ENCODE measurements at regions not wholly inside any gene's neighbourhood (a gene's known extent, or its start where the extent isn't known, plus 50 kb on each side); places are given as distances from the start of the nearest gene placed in this dataset.
A peak's percentile ranks its signal among the peaks of the same experiment; 100 is the strongest.

DNA sequence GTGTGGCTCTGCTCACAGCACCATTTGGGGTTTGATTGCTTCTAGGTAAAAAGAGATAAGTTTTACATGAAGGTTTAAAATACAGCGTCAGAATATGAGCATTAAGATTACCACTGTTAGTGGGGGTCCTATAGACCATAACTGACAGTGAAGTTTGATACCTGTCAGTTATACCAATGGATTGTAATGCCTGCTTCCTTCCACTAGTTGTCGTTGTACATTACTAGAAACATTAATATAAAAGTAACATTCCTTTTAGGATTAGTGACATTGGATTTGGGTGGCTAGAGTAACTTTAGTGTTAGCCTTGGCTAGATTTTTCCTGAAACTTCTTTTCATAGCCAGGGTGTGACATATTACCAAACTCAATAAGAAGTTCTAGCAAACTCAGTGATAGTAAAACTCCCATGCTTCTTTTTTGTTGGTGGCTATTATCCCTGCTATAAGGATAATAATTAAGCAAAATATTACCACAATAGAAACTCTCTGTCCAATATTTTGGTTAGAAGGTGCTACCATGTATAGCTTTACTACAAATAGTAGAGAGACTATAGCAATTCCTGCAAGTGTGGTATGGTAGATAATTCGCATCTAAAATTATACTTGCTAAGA lies 57.1 kb downstream of the FAM181B start:
- TF ChIP-seq CTCF (IDR thresholded peaks at IDR 0.05) (peak in 11 of 12 donors; percentile 16 to 51 (median 34)), POLR2A (IDR thresholded peaks at IDR 0.05) (no peak)

DNA sequence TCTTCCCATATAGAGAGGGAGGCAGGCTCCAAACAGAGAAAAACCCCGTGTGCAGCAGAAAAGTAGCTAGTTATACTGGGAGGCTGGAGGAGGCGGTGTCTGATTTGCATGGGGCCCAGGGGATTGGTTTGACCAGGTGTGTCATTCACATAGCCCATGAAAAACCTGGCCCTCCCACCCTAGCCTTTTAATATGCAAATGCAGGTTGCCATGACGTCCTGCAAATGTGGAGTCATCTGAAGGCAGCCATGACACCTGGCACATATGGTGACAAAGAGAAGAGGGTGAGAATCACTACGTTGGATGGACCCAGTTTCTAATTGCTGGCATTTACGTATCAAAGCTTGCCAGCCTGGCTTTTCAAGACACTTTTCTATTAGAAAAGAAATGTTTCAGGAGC lies 57.8 kb downstream of the FAM181B start:
- DNase-seq (no peak), ATAC-seq (no peak)
- Histone ChIP-seq H3K4me1 (no peaks in the 10 kb centered on the region), H3K4me3 (no peak overlapping the region), H3K27me3 (peaks cover 0 to 8% (median 0%) of the 10 kb centered on the region in 9 donors), H3K27ac (no peak overlapping the region), H3K36me3 (no peaks in the 10 kb centered on the region), H3K9me3 (no peaks in the 10 kb centered on the region)
- intact Hi-C loops (cut with DNase I) = no loop called here
- 68 to 77% (median 72%) methylated on average over 5 of the region's 5 CpGs for WGBS, 4 donors
- TF ChIP-seq CTCF (IDR thresholded peaks at IDR 0.05) = no peak
- no peak for TF ChIP-seq POLR2A (IDR thresholded peaks at IDR 0.05)

More for the DNA sequence above, 57.1 kb downstream of the FAM181B start:
- intact Hi-C loops (cut with DNase I) = no loop called here
- DNase-seq = no peak
- Histone ChIP-seq H3K4me1 (no peaks in the 10 kb centered on the region), H3K36me3 (no peaks in the 10 kb centered on the region), H3K9me3 (peaks cover 0 to under 1% (median 0%) of the 10 kb centered on the region in 12 donors), H3K27ac (no peak overlapping the region), H3K4me3 (no peak overlapping the region), H3K27me3 (peaks cover 0 to 5% (median 0%) of the 10 kb centered on the region in 9 donors)
- WGBS, 4 donors = 45 to 68% (median 62%) methylated on average over 3 of the region's 3 CpGs
- no peak for ATAC-seq

GRCh38 chr11:82673631-82674030 lies 60.0 kb downstream of the FAM181B start:
- Histone ChIP-seq H3K36me3 (no peaks in the 10 kb centered on the region), H3K27me3 (peaks cover 0 to 8% (median 0%) of the 10 kb centered on the region in 9 donors), H3K4me1 (no peaks in the 10 kb centered on the region), H3K27ac (no peak overlapping the region), H3K9me3 (peaks cover 0 to 10% (median 0%) of the 10 kb centered on the region in 12 donors), H3K4me3 (no peak overlapping the region)
- no peak for ATAC-seq
- WGBS, 4 donors = 59 to 74% (median 69%) methylated on average over 3 of the region's 3 CpGs
- no peak for DNase-seq
- intact Hi-C loops (cut with DNase I) = no loop called here
- TF ChIP-seq CTCF (IDR thresholded peaks at IDR 0.05) (no peak), POLR2A (IDR thresholded peaks at IDR 0.05) (no peak)

DNA sequence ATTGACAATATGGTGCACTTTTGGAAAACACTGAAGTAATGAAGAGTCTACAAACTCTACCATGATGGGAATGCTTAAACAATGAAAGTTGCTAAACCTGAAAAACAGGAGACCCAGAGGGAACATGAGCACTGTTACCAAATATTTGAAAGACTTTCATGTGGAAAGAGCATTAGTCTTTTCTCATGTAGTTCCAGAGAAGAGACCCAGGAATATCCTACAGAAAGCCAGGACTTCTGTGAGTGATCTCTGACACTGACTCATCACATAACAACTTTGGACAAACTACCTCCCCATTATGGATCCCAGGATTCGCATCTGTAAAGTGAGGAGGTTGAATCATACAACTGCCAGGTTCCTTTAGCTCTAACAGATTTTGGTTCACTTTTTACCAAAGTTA lies 62.2 kb downstream of the FAM181B start:
- H3K36me3 ChIP-seq = no peaks in the 10 kb centered on the region
- H3K4me1 ChIP-seq = no peaks in the 10 kb centered on the region
- 69 to 87% (median 82%) methylated on average over 1 of the region's 1 CpG for WGBS, 4 donors
- TF ChIP-seq POLR2A (IDR thresholded peaks at IDR 0.05) (no peak), CTCF (IDR thresholded peaks at IDR 0.05) (no peak)
- ATAC-seq (no peak), DNase-seq (no peak)
- intact Hi-C loops (cut with DNase I) = no loop called here
- H3K27me3 ChIP-seq = peaks cover 0 to 8% (median 0%) of the 10 kb centered on the region in 9 donors
- no peak overlapping the region for H3K27ac ChIP-seq
- no peak overlapping the region for H3K4me3 ChIP-seq
- H3K9me3 ChIP-seq = peaks cover 0 to 14% (median 0%) of the 10 kb centered on the region in 12 donors

All from heart left ventricle (tissue), 16 donors.